ENCODE measurements at regions not wholly inside any gene's neighbourhood (a gene's known extent, or its start where the extent isn't known, plus 50 kb on each side); places are given as distances from the start of the nearest gene placed in this dataset.

DNA sequence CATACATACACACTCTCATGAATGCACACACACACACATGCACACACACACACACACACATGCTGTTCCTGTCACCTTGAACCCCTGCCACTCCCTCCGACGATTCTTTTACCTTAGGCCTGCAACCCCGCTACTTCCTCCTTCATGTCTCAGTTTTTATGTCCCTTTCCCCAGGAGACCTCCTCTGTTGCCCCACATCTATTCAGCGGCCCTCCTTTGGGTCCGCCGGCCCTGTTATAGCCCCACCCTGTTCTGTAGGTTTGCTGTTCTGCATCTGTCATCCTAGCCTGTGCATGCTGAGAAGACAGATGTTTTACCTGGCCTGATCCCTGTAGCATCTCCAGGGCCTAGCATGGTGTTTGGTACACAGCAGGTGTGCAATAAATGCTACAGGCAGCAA is 161.6 kb upstream of the PCBD1 start:
- TF ChIP-seq CTCF (IDR thresholded peaks at IDR 0.05) (no peak), POLR2A (IDR thresholded peaks at IDR 0.05) (no peak)

All from right lobe of liver (tissue), 4 donors.